DMS153 treated with DMSO at 0.1 percent for 48 hours (cell line): ENCODE measurements at regions not wholly inside any gene's neighbourhood (a gene's known extent, or its start where the extent isn't known, plus 50 kb on each side); places are given as distances from the start of the nearest gene placed in this dataset.

ENCODE experiments used
- DNase-seq: peaks from one replicate; lab custom pipeline; 2025; ENCODE audit not compliant: unreplicated experiment; lab: John Stamatoyannopoulos, UW

DNA sequence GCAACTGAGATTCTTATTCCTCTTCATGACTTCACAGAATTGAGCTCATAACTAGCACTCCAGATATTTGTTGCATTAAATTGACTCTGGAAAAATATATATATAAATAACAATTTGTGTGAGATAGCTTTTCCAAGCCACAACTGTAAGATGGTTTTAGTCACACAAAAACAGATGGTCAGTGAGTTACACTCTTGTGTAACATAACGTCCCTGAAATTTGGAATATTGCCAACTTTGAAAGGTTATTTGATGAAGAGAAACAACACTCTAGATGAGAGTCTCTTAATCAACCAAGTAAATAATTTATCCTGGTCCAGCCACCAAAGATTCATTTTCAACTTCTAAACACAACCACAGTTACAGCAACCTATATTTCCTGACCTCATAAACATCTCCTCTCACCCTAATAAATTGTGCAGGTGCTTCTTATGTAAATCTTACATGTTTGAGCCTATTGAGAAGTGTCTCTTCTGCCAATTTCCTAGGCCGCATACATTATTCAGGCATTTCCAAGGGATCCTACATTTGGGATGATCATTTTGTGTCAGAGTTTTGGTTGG, 84.9 kb upstream of the ACP3 start:
- peak; percentile 34 for DNase-seq

DNA sequence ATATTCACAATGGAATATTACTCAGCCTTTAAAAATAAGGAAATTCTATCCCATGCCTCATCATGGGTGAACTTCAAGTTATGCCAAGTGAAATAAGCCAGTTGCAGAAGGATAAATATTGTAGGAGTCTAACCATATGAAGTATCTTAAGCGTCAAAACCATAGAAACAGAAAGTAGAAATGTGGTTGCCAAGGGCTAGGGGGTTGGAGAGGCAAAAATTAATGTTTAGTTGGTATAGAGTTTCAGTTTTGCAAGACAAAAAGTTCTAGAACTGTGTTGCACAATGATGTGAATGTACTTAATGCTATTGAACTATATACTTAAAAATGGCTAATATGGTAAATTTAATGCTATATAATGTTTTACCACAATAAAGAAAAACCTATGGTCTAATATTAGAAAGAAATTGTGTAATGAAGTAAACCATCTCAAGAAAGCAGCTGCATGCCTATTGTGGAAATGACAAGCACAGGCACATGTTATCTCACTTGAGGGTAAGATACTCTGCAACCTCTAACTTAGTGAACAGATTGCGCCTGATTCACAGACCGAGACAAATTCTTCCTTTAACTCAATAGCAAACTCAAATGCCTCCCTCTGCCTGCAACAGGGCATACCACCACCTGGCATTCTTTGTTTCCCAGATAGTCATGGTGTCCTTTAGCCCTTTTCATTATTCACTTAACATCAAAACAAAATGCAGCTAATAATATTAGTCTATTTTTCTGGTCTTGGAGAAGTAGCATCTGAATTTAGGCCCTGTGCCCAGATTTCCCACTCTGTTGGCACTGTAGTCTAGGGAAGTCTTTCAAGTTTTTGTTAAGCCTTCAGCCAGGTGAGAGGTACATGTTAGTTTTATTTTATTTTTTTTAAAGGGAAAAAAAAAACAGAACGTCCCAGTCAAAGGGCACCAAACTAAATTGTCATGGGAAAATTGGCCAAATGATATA, 80.2 kb upstream of the ACP3 start:
- no peak for DNase-seq

DNA sequence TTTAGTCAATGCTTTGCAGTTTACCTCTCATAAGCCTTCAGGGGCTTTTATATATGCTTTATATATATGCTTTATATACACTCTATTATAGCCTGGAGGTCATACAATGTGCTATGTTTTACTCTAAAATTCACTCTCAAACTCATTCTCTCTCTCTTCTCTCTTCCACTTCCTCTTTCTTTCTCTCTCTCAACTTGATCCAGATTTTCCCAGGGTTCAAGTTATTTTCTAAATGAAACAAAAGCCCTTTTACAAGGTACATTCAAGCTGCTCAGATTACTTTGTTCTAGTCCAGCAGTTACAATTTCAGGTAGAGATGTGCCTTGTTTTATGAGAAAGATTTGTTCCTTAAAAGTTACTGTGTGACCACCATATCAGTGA, 79.6 kb upstream of the ACP3 start:
- no peak for DNase-seq

DNA sequence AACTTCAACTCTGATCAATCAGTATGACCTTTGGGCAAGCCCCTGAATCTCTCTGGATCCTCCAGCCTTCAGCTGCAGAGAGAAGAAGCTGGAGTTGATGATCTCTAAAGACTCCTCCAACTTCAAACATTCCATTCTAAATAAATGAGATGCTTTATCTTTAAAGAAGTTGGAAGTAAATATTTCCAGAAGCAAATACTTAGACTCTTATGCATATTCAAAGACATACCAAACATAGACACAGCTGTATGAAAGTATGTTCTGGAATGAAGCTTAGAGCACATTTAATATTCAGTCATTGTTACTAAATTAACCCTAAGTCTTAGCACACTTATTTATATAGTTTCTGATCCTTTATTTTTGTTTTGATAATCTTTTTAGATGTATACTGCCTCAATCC, 77.6 kb upstream of the ACP3 start:
- DNase-seq, result no peak

GRCh38 chr3:132241776-132242514, 75.3 kb upstream of the ACP3 start:
- DNase-seq, result no peak

DNA sequence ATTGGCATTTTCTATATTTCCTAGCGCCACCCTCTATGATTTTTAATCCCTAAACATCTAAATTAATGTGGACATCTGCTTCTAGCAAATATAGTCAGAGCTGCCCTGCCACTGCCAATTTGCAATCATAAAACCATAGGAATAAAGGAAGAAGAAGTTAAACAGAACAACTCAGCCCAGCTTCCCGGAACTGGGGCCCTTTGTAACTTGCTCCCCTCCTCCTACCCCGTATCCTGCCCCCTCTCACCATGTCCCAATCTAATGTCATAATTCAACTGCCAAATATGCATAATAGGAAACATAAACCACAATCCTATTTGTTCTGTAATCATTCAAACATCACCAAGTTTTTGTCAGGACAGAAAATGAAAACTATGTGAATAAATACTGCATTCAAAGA, 74.4 kb upstream of the ACP3 start:
- no peak for DNase-seq

DNA sequence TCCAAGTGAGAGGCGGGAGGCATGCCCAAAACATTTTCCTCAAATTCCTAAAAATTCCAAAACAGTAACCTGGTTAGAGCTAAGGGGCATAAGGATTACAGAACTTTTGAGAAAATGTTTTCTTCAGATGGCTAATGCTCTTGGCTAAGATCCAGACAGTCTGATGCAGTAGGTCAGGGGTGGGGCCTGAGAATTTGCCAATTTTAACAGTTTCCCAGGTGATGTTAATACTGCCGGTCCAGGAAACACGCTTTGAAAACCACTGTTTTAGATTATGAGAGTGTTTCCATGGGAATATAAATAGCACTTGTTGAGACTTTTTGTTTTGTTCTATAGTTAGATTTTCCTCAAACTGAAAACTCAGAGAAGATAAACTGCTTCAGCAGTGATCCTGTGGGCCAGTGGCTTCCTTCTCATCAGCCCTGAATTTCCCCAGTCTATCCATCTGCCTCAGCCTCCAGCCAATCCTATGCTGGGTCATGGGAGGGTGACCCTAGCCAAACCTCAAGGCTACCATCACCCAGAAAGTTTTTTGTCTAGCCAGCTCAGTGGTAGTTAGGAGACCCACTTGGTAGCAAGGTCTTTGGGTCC, 71.6 kb upstream of the ACP3 start:
- DNase-seq, result no peak

- DNase-seq, result no peak
Measured at GRCh38 chr3:132246212-132246611, 71.0 kb upstream of the ACP3 start.

DNA sequence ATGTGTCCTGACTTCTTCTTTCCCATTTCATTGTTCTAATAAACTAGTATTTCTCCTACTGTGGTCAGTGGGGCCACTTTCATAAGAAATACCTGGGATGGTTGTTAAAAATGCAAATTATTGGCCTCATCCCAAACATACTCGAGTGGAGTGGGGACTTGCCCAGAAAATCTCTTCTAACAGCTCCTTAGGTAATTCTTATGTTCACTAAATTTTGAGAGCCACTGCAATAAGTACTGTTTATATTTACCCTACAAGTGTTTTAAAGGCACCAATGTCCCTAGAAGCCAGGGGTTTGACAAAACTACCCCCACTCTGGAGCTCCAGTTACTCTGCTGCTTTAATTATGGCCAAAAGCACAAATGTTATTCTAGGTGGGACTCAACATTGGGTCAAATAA, 70.0 kb upstream of the ACP3 start:
- DNase-seq, result no peak

- no peak for DNase-seq
Measured at GRCh38 chr3:132248490-132248889, 68.7 kb upstream of the ACP3 start.

GRCh38 chr3:132253262-132253878, 63.8 kb upstream of the ACP3 start:
- peak; percentile 41 for DNase-seq

GRCh38 chr3:132254076-132254755, 63.0 kb upstream of the ACP3 start:
- no peak for DNase-seq

DNA sequence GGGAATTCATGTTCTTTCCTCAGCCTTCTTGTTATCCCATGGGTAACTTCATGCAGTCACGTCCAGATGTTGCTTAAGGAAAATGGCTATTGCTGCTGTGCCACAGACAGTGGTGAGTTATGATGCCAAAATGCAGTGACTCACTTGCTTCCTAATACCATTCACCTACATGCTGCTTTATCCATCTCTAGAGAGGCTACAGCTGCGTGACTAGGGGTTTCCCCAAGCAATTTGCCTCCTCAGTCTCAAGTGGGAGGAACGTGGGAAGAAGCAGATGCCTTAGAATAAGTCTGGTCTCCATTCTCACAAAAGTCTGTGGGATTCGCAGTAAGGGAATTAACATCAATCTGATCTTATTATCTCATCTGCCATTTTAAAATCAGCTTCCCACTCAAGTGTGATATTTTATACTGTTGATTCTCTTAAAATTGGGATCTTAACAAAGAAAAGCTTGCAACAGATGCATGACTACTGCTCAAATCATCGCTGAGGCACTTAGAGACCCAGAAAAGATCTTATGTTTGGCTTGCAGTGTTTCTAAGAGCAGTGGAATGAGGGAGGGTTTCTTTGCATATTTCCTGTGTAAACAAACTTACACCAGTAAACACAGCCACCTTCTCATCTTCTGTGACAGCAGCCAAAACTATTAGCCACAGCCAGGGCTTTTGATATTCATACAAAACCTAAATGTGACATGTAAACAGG, 62.0 kb upstream of the ACP3 start:
- no peak for DNase-seq

GRCh38 chr3:132256989-132257388, 60.2 kb upstream of the ACP3 start:
- DNase-seq, result no peak

GRCh38 chr3:132261506-132261905, 55.7 kb upstream of the ACP3 start:
- DNase-seq, result no peak

GRCh38 chr3:132262305-132262704, 54.9 kb upstream of the ACP3 start:
- DNase-seq, result no peak

GRCh38 chr3:132262956-132263355, 54.3 kb upstream of the ACP3 start:
- no peak for DNase-seq

DNA sequence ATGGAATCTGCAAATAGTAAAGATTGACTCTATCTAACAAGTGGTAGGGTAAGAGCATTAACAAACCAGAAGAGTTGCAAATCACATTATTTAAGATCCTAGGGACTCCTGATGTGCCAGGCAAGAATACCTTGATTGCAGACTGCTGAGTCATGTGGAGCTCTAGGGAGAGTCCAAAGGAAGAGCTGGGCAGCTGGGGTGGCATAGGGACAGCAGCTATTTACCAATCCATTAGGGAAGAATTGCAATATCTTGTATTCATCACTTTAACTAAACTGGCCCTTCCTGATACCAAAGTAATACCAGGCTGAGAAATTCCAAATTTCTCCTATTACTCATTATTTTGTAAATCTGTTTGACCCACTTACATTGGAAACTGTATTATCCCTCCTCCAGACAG, 52.2 kb upstream of the ACP3 start:
- DNase-seq, result no peak

- DNase-seq, result no peak
Measured at GRCh38 chr3:132265488-132265887, 51.7 kb upstream of the ACP3 start.

DNA sequence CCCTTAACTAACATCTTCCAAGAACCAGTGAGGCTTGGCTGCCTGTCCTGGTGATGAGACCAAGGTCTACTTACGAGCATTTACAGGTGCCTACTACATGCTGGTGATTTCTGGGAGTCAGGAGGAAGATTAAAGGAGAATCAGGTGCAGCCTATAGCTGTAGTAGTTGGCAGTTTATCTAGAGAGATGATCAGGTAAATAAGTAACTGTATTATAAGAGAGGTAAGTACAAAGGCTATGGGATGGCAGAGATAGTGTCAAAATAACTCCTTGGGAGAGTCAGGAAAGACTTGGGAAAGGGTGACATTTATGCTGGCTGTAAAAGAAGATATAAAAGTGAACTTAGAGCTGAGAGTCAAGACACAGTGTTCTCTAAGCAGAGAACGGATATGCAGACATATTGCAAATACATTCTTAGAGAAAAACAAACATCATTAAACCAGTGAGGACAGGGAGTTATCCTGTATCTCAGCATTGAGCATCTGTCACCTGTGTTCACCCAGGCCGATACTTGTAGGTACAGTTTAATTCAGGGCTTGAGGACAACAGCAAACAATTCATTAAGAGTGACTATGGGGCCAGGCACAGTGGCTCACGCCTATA, 49.7 kb upstream of the ACP3 start:
- no peak for DNase-seq
